Parathyroid adenoma (tissue), 2 donors: ENCODE measurements at regions not wholly inside any gene's neighbourhood (a gene's known extent, or its start where the extent isn't known, plus 50 kb on each side); places are given as distances from the start of the nearest gene placed in this dataset.

Experiments
- H2AFZ ChIP-seq: fragments of 300-600 bp; sonication (generic); one replicate; pipeline ENCODE4 v1.7.0; 2017; ENCODE audit warnings: antibody characterized with exemption, mild to moderate bottlenecking
- H3K27ac ChIP-seq: fragments of 300-600 bp; sonication (generic); one replicate; pipeline ENCODE4 v1.7.0; 2017
- H3K27me3 ChIP-seq: fragments of 300-600 bp; sonication (generic); one replicate; pipeline ENCODE4 v1.7.0; 2017; ENCODE audit warnings: low read length; ENCODE audit not compliant: control insufficient read depth, insufficient read depth
- H3K36me3 ChIP-seq: fragments of 300-600 bp; sonication (generic); one replicate; pipeline ENCODE4 v1.7.0; 2017; ENCODE audit warnings: low read length; ENCODE audit not compliant: control insufficient read depth, insufficient read depth
- H3K4me1 ChIP-seq: fragments of 300-600 bp; sonication (generic); one replicate; pipeline ENCODE4 v1.7.0; 2017; ENCODE audit warnings: control low read depth
- H3K4me2 ChIP-seq: fragments of 300-600 bp; sonication (generic); one replicate; pipeline ENCODE4 v1.7.0; 2017; ENCODE audit warnings: low read length
- H3K4me3 ChIP-seq: fragments of 300-600 bp; sonication (generic); one replicate; pipeline ENCODE4 v1.7.0; 2017; ENCODE audit warnings: low read depth, low read length
- H3K79me2 ChIP-seq: fragments of 300-600 bp; sonication (generic); one replicate; pipeline ENCODE4 v1.7.0; 2017; ENCODE audit warnings: control low read depth
- H3K9ac ChIP-seq: fragments of 300-600 bp; sonication (generic); one replicate; pipeline ENCODE4 v1.7.0; 2017; ENCODE audit warnings: mild to moderate bottlenecking
- H3K9me3 ChIP-seq: fragments of 300-600 bp; sonication (generic); one replicate; pipeline ENCODE4 v1.7.0; 2017; ENCODE audit warnings: low read length; ENCODE audit not compliant: control insufficient read depth
- CTCF ChIP-seq: fragments of 300-600 bp; sonication (generic); IDR thresholded peaks from one replicate; pipeline ENCODE4 v1.7.0; 2017; ENCODE audit warnings: antibody characterized with exemption, mild to moderate bottlenecking
- donor health status: primary hyperparathyroidism.

GRCh38 chr9:89980600-89980999 lies 375.8 kb downstream of the GADD45G start:
- H3K27me3 ChIP-seq: no peaks in the 10 kb centered on the region
- no peak overlapping the region for H3K4me3 ChIP-seq
- no peaks in the 10 kb centered on the region for H3K9me3 ChIP-seq
- no peaks in the 10 kb centered on the region for H3K36me3 ChIP-seq
- no peak for TF ChIP-seq CTCF
- H3K79me2 ChIP-seq: no peaks in the 10 kb centered on the region
- no peak overlapping the region for H3K4me2 ChIP-seq
- H3K9ac ChIP-seq: no peak overlapping the region
- H3K27ac ChIP-seq: no peak overlapping the region
- no peak overlapping the region for H2AFZ ChIP-seq
- H3K4me1 ChIP-seq: no peaks in the 10 kb centered on the region

- no peak overlapping the region for H2AFZ ChIP-seq
- H3K9ac ChIP-seq: no peak overlapping the region
- no peak overlapping the region for H3K27ac ChIP-seq
- H3K36me3 ChIP-seq: no peaks in the 10 kb centered on the region
- H3K79me2 ChIP-seq: no peaks in the 10 kb centered on the region
- TF ChIP-seq CTCF: no peak
- no peak overlapping the region for H3K4me3 ChIP-seq
- H3K27me3 ChIP-seq: no peaks in the 10 kb centered on the region
- H3K4me1 ChIP-seq: no peaks in the 10 kb centered on the region
- H3K9me3 ChIP-seq: no peaks in the 10 kb centered on the region
- H3K4me2 ChIP-seq: no peak overlapping the region
These were observed 377.2 kb downstream of the GADD45G start for GRCh38 chr9:89982016-89982415.

GRCh38 chr9:89983411-89983810 lies 378.6 kb downstream of the GADD45G start:
- H3K27me3 ChIP-seq: no peaks in the 10 kb centered on the region
- H3K4me1 ChIP-seq: no peaks in the 10 kb centered on the region
- H3K9me3 ChIP-seq: no peaks in the 10 kb centered on the region
- H3K4me2 ChIP-seq: no peak overlapping the region
- no peak overlapping the region for H3K9ac ChIP-seq
- H3K27ac ChIP-seq: no peak overlapping the region
- H3K36me3 ChIP-seq: no peaks in the 10 kb centered on the region
- H3K79me2 ChIP-seq: no peaks in the 10 kb centered on the region
- H2AFZ ChIP-seq: no peak overlapping the region
- H3K4me3 ChIP-seq: no peak overlapping the region
- no peak for TF ChIP-seq CTCF

- H3K9me3 ChIP-seq: no peaks in the 10 kb centered on the region
- H3K4me3 ChIP-seq: no peak overlapping the region
- H2AFZ ChIP-seq: no peak overlapping the region
- H3K27ac ChIP-seq: no peak overlapping the region
- no peak for TF ChIP-seq CTCF
- H3K36me3 ChIP-seq: no peaks in the 10 kb centered on the region
- H3K79me2 ChIP-seq: no peaks in the 10 kb centered on the region
- no peaks in the 10 kb centered on the region for H3K27me3 ChIP-seq
- no peaks in the 10 kb centered on the region for H3K4me1 ChIP-seq
- no peak overlapping the region for H3K4me2 ChIP-seq
- no peak overlapping the region for H3K9ac ChIP-seq
These were observed 379.4 kb downstream of the GADD45G start for GRCh38 chr9:89984214-89984613.

GRCh38 chr9:89985068-89985467 lies 380.3 kb downstream of the GADD45G start:
- Histone ChIP-seq H3K27ac (no peak overlapping the region), H3K4me3 (no peak overlapping the region)

More at GRCh38 chr9:89985068-89985467, 380.3 kb downstream of the GADD45G start:
- no peak overlapping the region for H3K9ac ChIP-seq
- H2AFZ ChIP-seq: no peak overlapping the region
- no peaks in the 10 kb centered on the region for H3K27me3 ChIP-seq
- no peaks in the 10 kb centered on the region for H3K9me3 ChIP-seq
- TF ChIP-seq CTCF: no peak
- no peaks in the 10 kb centered on the region for H3K36me3 ChIP-seq
- no peak overlapping the region for H3K4me2 ChIP-seq
- H3K4me1 ChIP-seq: no peaks in the 10 kb centered on the region
- H3K79me2 ChIP-seq: no peaks in the 10 kb centered on the region
